ENCODE measurements at regions not wholly inside any gene's neighbourhood (a gene's known extent, or its start where the extent isn't known, plus 50 kb on each side); places are given as distances from the start of the nearest gene placed in this dataset.

GRCh38 chr9:31623511-31623910, 760.9 kb upstream of the ACO1 start:
- ATAC-seq (no peak), DNase-seq (no peak)
- Histone ChIP-seq H3K27me3 (no peaks in the 10 kb centered on the region), H3K4me3 (no peak overlapping the region), H3K27ac (no peak overlapping the region), H3K4me1 (no peaks in the 10 kb centered on the region), H3K36me3 (no peaks in the 10 kb centered on the region), H3K9me3 (peaks cover 0 to 14% (median 6%) of the 10 kb centered on the region in 12 donors)
- intact Hi-C loops (cut with DNase I), result no loop called here
- TF ChIP-seq POLR2A (IDR thresholded peaks at IDR 0.05), result no peak
- no peak for TF ChIP-seq CTCF (IDR thresholded peaks at IDR 0.05)
- 51 to 63% (median 60%) methylated on average over 2 of the region's 2 CpGs for WGBS, 4 donors

DNA sequence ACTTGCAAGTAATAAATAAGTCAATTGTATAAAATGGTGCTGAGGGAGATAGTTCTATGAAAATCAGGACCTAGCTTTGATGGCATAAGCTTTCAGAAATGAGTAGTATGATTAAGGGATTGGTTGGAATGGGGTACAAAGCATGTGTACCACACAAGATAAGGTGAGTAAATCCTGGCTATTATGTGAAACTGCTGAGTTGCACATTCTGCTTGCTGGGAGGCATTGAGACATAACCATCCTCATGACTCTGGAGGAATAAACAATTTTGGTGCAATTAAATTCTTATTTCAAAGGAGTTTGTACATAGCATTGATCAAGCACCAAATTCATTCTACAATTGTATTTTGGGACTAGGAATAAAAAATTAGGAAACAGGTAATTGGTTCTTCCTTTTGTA, 755.2 kb upstream of the ACO1 start:
- no peak for TF ChIP-seq POLR2A (IDR thresholded peaks at IDR 0.05)
- TF ChIP-seq CTCF (IDR thresholded peaks at IDR 0.05), result no peak
- ATAC-seq (no peak), DNase-seq (no peak)
- intact Hi-C loops (cut with DNase I), result no loop called here
- Histone ChIP-seq H3K4me1 (no peaks in the 10 kb centered on the region), H3K36me3 (no peaks in the 10 kb centered on the region), H3K27ac (no peak overlapping the region), H3K4me3 (no peak overlapping the region), H3K27me3 (no peaks in the 10 kb centered on the region), H3K9me3 (peaks cover 0 to 14% (median 6%) of the 10 kb centered on the region in 12 donors)

DNA sequence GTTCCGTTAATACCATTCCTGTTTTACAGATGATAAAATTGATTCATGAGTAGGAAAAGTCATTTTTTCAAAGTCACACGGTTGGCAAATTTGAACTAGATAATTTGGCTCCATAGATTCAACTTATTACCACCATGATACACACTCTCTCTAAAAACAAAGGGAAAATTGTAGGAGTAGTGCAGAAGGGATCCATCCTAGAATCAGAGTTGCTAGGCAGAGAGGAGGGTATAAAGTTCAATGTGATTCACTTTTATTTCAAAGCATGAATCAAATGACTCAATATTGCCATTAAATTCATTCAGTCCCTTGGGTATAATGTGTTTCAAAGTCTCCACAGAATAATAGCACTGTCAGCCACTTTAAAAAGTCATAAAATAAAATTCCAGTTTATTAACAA, 747.2 kb upstream of the ACO1 start:
- intact Hi-C loops (cut with DNase I), result no loop called here
- Histone ChIP-seq H3K4me3 (no peak overlapping the region), H3K36me3 (no peaks in the 10 kb centered on the region), H3K27ac (no peak overlapping the region), H3K9me3 (no peaks in the 10 kb centered on the region), H3K4me1 (no peaks in the 10 kb centered on the region), H3K27me3 (no peaks in the 10 kb centered on the region)
- 77 to 86% (median 82%) methylated on average over 2 of the region's 2 CpGs for WGBS, 4 donors
- DNase-seq, result no peak
- TF ChIP-seq CTCF (IDR thresholded peaks at IDR 0.05) (no peak), POLR2A (IDR thresholded peaks at IDR 0.05) (no peak)
- ATAC-seq, result no peak

DNA sequence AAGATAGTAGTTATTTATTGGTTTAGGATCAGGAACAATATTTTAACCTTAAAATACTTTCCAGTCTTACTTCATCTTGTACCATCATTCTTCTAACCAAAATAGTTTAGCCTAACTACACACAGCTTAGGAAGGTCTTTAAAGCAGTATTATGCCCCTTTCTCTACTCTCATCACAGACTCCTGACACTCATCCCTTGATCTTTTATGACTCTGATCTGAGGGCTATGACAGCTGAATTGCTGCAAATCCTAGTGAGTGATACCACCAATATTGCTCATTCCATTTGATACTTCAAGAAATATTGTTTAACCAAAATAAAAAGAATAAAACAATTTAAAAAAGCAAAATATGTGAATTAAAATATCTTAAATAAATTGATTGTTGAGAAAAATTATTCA, 746.6 kb upstream of the ACO1 start:
- Histone ChIP-seq H3K4me3 (no peak overlapping the region), H3K36me3 (no peaks in the 10 kb centered on the region), H3K4me1 (no peaks in the 10 kb centered on the region), H3K27ac (no peak overlapping the region), H3K27me3 (no peaks in the 10 kb centered on the region), H3K9me3 (no peaks in the 10 kb centered on the region)
- ATAC-seq, result no peak
- no peak for DNase-seq
- intact Hi-C loops (cut with DNase I), result no loop called here
- TF ChIP-seq CTCF (IDR thresholded peaks at IDR 0.05) (no peak), POLR2A (IDR thresholded peaks at IDR 0.05) (no peak)
